Activated CD8-positive, alpha-beta memory T cell treated with anti-CD3 and anti-CD28 coated beads, Interleukin-2, amount 50 U/mL, for 48 hours (primary cell): ENCODE measurements at regions not wholly inside any gene's neighbourhood (a gene's known extent, or its start where the extent isn't known, plus 50 kb on each side); places are given as distances from the start of the nearest gene placed in this dataset.
"Not testable (repeated sequence)": the region's sequence is repeated elsewhere in the genome, so short reads cannot be mapped to it uniquely, and the experiment has no call there.

Source experiments
- DNase-seq: peaks from one replicate; pipeline ENCODE4 v3.0.0-alpha.2; 2020

GRCh38 chr16:79403534-79403933, 197.0 kb downstream of the MAF start:
- no peak for DNase-seq

GRCh38 chr16:79402920-79403319, 197.6 kb downstream of the MAF start:
- no peak for DNase-seq

DNA sequence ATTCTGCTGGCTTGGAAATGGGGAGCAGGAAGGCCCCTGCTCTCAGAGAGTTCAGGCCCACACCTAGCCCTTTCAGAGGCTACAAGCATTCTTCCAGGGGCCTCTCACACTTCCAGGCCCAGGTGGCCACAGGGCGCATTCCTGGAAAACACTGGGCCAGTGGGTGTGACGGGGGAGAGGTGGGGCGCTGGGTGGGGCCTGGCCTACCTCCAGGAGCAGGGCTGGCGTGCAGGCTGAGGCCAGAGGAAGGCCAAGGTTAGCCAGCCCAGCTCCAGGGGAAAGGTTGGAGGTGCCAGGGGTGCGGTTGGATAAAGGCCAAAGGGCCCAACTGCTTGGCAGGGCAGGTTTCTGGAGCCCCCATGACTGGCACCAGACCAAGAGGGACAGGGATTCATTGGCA, 198.2 kb downstream of the MAF start:
- DNase-seq, result no peak

- DNase-seq, result no peak
Observed at GRCh38 chr16:79401782-79402181, 198.8 kb downstream of the MAF start.

DNA sequence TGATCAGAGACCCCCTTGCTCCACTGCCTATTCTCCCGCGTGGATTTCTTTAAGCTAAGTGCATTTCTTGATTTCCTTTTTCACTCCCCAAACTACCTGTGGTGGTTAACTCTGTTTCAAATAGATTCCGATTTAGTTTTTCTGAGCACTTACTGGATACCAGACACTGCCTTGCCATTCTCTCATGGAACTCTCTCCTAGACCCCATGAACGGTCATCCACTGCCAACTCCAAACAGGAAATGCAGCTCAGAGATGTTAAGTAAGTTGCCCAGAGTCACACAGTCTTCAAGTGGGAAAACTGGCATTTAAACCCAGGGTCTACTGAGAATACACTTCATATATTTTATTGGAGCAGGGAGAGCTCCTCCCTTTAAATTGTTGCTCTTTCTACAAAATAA, 199.4 kb downstream of the MAF start:
- DNase-seq, result no peak

- DNase-seq, result no peak
Observed at GRCh38 chr16:79400462-79401149, 199.9 kb downstream of the MAF start.

DNA sequence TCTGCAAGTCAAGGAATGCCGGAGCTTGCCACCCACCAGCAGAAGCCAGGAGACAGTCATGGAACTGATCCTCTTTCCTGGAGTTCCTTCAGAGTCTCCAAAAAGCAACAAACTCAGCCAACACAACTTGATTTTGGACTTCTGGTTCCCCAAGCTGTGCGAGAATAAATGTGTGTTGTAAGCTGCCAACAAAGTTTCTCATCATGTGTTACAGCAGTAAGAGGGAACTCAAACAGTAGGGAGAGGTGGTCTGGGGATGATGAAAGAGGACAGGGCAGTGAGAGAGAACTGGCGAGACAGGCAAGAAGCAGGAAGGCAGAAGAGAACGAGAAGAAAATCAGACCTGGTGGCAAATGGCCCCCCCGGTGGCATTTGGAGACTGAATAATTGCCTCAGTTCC, 204.9 kb downstream of the MAF start:
- no peak for DNase-seq

DNA sequence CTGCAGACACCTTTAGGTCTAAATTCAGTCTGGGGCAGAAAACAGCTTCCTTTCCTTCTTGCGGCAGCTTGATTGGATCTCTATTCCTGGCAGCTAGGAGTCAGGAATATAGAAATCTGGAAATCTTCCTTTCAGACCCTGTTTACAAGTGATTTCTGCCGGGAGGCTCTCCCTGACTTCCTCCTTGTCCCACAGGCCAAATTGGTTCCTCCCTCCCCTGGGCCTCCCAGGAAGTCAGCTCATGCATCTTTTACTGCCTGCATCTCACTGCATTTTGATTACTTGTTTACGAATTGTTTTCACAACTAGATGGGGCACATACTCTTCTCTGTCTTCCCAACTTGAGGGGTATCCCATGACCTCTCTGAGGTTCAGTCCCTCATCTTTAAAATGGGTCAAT, 206.3 kb downstream of the MAF start:
- no peak for DNase-seq

- DNase-seq, result no peak
Observed at GRCh38 chr16:79393564-79393963, 207.0 kb downstream of the MAF start.

DNA sequence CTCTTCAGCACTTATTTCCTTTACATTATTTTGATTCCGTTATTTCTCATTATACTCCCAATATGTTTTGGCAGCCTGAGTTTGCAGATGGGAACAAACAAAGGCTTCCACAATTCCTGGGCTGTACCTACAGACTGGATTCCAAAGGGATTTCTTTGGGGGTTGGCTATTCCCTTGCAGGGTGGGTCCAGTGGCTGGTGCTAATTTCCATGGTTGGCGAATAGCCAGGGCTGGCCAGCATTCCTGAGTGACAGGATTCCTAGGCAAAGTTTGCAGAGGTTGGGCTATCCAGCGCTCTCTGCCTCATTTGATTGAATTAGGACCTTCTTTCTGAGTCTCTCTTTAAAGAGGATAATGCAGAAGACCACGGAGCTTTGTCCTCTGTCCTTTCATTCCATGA, 207.4 kb downstream of the MAF start:
- DNase-seq, result no peak

DNA sequence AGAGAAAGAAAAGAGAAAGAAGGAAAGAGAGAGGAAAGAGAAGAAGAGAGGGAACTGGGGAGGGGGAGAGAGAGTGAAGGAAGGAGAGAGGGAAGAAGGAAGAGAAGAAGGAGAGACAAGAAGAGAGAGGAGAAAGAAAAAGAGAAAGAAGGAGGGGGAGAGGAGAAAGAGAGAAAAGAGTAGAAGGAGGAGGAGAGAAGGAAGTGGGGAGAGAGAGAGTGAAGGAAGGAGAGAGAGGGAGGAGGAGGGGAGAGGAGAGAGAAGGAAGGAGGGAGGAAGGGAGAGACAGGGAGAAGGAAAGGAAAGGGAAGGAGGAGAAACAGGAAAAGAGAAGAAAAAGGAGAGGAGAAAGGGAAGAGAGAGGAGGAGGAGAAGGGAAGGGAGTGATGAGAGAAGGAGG, 208.5 kb downstream of the MAF start:
- no peak for DNase-seq

- no peak for DNase-seq
Observed at GRCh38 chr16:79391395-79391794, 209.1 kb downstream of the MAF start.

- DNase-seq, result no peak
Observed at GRCh38 chr16:79390481-79391051, 210.0 kb downstream of the MAF start.

DNA sequence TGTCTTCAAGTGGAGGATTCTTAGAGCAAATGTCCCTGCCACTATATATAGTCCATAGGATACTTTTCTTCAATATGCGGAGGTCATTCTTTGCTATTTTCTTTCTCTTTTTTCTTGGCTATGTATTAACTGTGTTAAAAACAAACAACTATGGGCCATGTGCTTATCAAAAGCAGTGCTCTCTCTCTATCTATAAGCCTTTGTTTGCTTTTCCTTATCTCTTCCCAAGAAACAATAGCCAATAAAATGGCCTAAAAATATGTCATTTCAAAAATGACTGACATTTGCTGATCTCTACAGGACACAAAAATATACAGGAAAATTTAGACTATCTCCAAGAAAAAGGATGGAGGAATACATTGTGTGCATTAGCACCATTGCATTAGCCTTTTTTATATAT, 212.1 kb downstream of the MAF start:
- DNase-seq, result no peak

DNA sequence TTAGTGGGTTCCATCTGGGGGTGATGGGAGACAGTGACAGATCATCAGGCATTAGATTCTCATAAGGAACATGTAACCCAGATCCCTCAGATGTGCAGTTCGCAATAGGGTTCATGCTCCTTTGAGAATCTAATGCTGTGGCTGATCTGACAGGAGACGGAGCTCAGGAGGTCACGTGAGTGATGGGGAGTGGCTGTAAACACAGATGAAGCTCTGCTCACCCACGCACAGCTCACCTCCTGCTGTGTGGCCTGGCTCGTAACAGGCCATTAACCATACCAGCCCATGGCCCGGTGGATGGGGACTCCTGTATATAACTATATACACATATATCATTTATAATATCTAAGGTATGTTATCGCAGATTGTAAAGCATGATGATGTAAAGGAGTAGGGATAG, 214.2 kb downstream of the MAF start:
- no peak for DNase-seq

DNA sequence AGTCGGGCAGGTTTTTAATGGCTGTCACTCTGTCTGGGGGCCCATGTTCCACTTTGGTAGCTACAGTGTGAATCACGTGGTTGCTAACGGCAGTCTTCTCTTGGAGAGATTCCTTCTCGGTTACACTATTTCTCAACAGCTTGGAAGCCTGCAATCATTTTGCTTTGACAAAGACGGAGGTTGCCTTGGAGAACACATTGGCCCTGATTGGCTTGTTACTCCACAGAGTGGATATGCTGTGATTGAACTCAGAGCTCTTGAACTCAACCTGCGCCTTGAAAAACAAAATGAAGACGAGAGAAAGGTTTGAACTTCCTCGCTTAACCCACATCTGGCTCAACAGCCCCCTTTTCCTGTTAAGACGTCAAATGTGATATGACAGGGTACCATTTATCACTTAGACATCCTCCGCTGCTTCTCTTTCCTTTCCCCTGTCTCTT, 218.9 kb downstream of the MAF start:
- DNase-seq, result no peak

DNA sequence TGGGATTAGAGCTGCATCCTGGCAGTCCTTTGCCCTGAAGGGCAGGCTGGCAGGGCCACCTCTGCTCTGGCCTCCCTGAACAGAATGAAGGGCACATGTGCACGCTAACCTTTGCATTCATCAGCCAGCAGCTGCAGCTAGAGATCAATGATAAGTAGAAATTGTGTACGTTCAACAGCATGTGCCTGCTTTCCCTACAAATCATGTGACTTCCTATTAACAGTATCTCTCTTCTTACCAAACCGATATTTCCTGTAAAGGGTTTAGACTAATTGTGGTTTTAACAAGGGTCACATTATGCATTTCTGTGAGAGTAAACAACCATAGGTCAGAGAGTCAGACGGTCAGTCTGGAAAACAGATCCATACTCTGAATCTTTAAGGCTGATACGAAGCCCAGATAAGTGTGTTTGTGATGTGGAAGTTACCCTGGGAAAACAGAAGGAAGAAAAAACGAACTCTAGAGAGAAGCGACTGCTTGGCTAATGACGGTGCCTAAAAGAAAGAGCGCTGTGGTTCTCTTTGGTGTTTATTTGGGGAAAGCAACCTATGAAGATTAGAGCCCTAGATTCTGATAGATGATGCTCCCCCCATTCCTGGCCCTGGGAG, 219.4 kb downstream of the MAF start:
- no peak for DNase-seq

- no peak for DNase-seq
Observed at GRCh38 chr16:79379095-79379494, 221.4 kb downstream of the MAF start.

DNA sequence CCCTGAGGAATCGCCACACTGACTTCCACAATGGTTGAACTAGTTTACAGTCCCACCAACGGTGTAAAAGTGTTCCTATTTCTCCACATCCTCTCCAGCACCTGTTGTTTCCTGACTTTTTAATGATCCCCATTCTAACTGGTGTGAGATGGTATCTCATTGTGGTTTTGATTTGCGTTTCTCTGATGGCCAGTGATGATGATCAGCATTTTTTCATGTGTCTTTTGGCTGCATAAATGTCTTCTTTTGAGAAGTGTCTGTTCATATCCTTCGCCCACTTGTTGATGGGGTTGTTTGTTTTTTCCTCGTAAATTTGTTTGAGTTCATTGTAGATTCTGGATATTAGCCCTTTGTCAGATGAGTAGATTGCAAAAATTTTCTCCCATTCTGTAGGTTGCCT, 223.5 kb downstream of the MAF start:
- not testable (repeated sequence) for DNase-seq

- DNase-seq, result no peak
Observed at GRCh38 chr16:79375351-79375750, 225.2 kb downstream of the MAF start.

DNA sequence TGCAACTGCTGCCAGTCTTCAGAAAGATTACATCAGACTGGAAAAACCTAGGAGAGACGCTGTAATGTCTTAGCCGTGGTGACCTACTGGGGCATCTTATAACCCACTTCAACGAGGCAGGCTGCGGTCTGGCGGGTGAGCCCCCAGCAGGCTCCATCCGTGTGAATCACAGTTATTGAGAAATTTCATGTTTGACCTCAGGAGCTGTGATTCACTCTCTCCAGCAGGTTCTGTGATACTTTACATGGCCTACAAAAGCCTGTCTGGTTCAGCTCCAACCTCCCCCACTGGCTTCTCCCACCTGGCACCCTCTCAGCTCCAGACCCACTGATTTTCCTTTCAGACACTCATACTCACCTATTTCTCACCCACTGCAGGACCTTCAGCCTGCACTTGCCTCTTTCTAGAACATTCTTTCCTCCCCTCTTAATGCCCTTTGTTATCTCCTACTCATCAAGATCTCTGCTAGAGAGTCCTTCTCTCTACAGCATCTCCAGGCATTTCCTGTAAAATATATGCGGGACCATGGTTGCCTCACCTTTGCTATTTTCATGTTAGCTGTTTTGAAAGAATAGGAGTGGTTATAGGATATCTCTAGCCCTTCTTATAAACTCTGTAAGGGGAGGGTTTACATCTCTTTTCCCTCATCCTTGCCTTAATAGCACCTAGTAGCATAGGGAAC, 227.9 kb downstream of the MAF start:
- no peak for DNase-seq

GRCh38 chr16:79370736-79371135, 229.8 kb downstream of the MAF start:
- DNase-seq, result no peak

GRCh38 chr16:79369796-79370195, 230.7 kb downstream of the MAF start:
- no peak for DNase-seq

DNA sequence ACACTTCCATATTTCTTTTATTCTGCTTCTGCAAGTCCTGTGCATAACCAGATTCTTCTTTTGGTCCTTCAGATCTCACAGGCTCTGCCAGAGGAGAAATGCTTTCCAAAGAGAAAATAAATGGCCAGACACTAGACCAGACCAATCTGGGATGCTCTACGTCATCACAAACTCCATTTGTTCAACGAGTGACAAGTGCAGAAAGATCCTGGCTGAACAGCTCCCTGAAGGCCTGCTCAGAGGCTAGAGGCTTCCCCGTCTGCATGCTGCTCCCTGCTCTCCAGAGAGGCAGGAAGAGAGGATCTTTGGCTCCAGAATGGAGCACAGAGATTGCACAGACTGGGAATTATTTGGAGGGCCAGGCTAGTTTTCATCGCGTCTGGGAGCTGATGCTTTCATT, 232.7 kb downstream of the MAF start:
- no peak for DNase-seq
